ENCODE measurements at regions not wholly inside any gene's neighbourhood (a gene's known extent, or its start where the extent isn't known, plus 50 kb on each side); places are given as distances from the start of the nearest gene placed in this dataset.
A peak's percentile ranks its signal among the peaks of the same experiment; 100 is the strongest.
"Not testable (repeated sequence)": the region's sequence is repeated elsewhere in the genome, so short reads cannot be mapped to it uniquely, and the experiment has no call there.

DNA sequence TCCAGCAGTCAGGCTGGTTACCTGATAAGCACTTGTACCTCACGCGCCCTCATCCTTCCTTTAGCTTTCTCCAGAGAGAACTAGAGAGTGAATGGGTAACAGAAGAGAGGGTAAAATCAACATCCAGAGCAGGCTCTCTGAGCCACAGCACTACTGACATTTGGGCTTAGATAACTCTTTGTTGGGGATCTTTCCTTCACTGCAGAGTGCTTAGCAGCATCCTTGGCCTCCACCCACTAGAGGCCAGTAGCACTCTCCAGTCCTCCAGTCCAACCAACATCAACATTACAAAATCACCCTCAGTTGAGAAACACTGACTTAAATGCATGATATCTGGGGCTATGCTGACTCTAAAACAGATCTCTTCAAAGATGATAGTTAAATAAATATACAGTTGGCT is 220.7 kb downstream of the TACR3 start:
- no peaks in the 10 kb centered on the region for H3K36me3 Mint-ChIP-seq (ENCODE audit: low read depth)
- H3K27me3 Mint-ChIP-seq = no peaks in the 10 kb centered on the region
- H3K4me1 Mint-ChIP-seq = no peaks in the 10 kb centered on the region
- no peak overlapping the region for H3K4me3 Mint-ChIP-seq
- H3K9me3 Mint-ChIP-seq = peaks cover 4% of the 10 kb centered on the region
- no peak for ATAC-seq (replicated peaks)
- H3K27ac Mint-ChIP-seq = no peak overlapping the region

DNA sequence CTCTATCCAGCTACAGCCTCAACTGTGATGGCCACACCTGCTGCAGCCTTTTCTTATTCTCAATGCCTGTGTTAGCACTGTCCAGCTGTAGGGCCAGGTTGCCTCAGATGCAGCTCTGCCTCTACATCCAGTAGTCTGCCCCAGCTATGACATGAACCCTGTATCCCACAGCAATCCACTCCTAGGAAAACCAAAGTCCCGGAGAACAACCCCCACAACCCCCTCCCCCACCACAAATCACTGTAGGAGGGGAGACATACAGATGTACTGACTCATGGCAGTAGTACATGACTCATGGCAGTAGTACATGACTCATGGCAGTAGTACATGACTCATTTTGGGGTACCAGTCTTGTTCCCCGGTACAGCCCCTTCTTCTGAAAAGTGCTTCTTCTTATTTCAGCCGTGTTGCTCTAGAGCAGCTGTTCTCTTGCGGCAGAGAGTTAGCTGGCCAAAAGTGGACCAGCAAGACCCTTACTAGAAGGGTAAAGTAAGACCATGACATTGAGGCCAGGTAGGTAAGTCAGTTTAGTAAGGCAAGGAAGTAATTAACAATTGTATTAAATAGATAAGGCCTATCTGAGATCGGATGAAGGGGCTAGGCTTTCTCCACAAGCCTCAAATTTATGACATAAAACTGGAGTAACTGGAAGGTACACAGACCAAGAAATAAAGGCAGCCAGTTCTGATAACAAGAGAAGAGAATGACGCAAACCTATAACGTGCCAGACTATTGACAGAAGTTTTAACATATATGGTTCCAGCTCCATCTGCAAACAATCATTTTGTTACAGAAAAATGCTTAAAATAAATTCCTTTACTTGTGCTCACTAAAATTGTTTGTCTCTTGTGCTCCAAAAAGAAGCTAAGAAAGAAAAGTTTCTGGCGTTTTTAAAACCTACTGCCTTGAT is 221.4 kb downstream of the TACR3 start:
- peak overlapping the region; percentile 24 for H3K27ac Mint-ChIP-seq

DNA sequence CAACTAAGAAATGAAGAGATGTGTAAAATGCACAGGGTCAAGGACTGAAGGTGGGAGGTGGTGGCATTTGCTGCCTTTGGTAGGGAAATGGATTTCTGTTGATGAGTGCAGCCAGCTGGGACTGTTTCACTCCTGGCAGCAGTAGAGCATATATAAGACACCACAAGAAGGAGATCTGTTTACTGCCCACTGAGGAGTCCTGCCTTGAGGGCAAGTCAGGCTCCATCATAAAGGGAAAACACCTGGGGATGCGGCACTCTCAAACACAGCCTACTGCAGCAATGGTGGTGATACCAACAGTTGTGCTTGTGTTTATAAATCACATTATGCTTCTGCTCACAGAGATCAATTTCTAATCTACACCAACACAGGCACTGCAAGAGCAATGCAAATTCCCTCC is 222.1 kb downstream of the TACR3 start:
- no peak overlapping the region for H3K4me3 Mint-ChIP-seq
- peak; percentile 22 for ATAC-seq (replicated peaks)
- no peak overlapping the region for H3K27ac Mint-ChIP-seq
- peaks cover 4% of the 10 kb centered on the region for H3K9me3 Mint-ChIP-seq
- no peaks in the 10 kb centered on the region for H3K4me1 Mint-ChIP-seq
- H3K36me3 Mint-ChIP-seq (ENCODE audit: low read depth) = no peaks in the 10 kb centered on the region
- H3K27me3 Mint-ChIP-seq = no peaks in the 10 kb centered on the region

More for the DNA sequence above, 221.4 kb downstream of the TACR3 start:
- Mint-ChIP-seq H3K4me3 (peak overlapping the region; percentile 8), H3K4me1 (no peaks in the 10 kb centered on the region), H3K27me3 (no peaks in the 10 kb centered on the region), H3K36me3 (ENCODE audit: low read depth) (no peaks in the 10 kb centered on the region), H3K9me3 (peaks cover 4% of the 10 kb centered on the region)
- ATAC-seq (replicated peaks) = peak; percentile 80

DNA sequence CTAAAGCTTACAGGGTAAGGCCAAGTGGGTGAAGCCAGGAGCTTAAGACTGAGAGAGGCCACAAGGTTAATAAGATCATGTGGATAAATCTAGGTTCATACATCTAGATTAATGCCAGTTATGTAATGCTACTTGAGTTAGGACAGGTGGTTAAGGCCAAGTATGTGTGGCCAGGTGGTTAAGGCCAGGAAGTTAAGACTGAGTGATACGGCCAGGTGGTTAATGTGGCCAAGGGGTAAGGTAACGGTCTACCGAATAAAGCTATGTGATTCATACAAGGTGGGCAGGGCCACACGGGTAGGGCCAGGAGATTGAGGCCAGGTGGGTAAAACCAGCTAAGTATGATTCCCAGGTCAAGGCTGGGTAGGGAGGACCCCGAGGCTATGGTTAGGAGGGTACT is 223.0 kb downstream of the TACR3 start:
- Mint-ChIP-seq H3K4me1 (no peaks in the 10 kb centered on the region), H3K9me3 (peaks cover 4% of the 10 kb centered on the region), H3K27me3 (no peaks in the 10 kb centered on the region), H3K36me3 (ENCODE audit: low read depth) (no peaks in the 10 kb centered on the region), H3K27ac (no peak overlapping the region), H3K4me3 (no peak overlapping the region)
- ATAC-seq (replicated peaks) = no peak

DNA sequence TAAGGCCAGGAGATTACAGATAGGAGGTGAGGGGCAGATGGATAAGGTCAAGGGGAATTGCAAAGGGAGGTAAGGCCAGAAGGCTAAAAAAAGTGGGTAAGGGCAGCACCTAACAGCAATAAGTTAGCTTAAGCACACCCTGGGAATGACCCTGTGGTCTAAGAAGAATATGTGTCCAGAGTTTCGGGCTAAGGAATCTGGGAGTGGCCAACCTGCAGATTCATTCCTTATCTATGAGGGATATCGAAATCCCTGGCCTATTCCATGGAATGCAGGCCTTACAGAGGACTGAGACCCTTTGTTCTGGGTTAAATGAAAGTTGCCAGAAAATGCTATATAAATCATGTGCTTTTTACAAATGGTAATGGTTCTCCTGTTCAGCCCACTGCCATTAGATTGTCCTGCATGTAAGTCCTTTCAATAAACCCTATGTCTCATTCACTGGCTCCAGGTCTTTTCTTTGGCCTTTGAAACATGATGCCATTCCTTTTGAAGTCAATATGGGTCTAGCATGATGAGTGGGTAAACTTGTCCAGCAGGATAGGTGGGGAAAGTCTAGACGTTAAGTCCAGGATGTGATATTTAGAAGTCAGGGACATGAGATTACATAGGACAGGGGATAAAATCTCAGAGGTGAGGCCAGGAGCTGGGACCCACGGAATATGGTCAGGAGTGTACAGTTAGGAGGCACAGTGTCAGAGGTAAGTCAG is 226.2 kb downstream of the TACR3 start:
- no peak for ATAC-seq (replicated peaks)
- no peaks in the 10 kb centered on the region for H3K27me3 Mint-ChIP-seq
- no peak overlapping the region for H3K4me3 Mint-ChIP-seq
- no peaks in the 10 kb centered on the region for H3K4me1 Mint-ChIP-seq
- H3K27ac Mint-ChIP-seq = no peak overlapping the region
- H3K9me3 Mint-ChIP-seq = no peaks in the 10 kb centered on the region
- no peaks in the 10 kb centered on the region for H3K36me3 Mint-ChIP-seq (ENCODE audit: low read depth)

DNA sequence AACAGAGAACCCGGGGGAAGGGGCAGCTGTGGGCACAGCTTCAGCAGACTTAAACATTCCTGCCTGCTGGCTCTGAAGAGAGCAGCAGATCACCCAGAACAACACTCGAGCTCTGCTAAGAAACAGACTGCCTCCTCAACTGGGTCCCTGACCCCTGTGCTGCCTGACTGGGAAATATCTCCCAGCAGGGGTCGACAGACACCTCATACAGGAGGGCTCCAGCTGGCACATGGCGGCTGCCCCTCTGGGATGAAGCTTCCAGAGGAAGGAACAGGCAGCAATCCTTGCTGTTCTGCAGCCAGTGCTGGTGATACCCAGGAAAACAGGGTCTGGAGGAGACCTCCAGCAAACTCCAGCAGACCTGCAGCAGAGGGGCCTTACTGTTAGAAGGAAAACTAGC is 234.5 kb downstream of the TACR3 start:
- ATAC-seq (replicated peaks); H3K36me3 Mint-ChIP-seq (ENCODE audit: low read depth): not testable (repeated sequence)

DNA sequence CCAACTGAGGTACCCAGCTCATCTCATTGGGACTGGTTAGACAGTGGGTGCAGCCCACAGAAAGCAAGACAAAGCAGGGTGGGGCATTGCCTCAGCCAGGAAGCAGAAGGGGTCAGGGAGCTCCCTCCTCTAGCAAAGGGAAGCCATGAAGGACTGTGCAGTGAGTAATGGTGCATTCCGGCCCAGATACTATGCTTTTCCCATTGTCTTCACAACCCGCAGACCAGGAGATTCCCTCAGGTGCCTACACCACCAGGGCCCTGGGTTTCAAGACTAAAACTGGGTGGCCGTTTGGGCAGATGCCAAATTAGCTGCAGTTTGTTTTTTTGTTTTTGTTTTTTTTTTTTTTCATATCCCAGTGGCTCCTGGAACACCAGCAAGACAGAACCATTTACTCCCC is 235.3 kb downstream of the TACR3 start:
- Mint-ChIP-seq H3K4me3 (no peak overlapping the region), H3K27me3 (no peaks in the 10 kb centered on the region), H3K27ac (no peak overlapping the region), H3K9me3 (peaks cover 3% of the 10 kb centered on the region), H3K4me1 (no peaks in the 10 kb centered on the region), H3K36me3 (ENCODE audit: low read depth) (no peaks in the 10 kb centered on the region)
- ATAC-seq (replicated peaks) = no peak

More for the DNA sequence above, 234.5 kb downstream of the TACR3 start:
- not testable (repeated sequence) for H3K4me1 Mint-ChIP-seq, H3K27ac Mint-ChIP-seq, H3K27me3 Mint-ChIP-seq, H3K9me3 Mint-ChIP-seq, H3K4me3 Mint-ChIP-seq

DNA sequence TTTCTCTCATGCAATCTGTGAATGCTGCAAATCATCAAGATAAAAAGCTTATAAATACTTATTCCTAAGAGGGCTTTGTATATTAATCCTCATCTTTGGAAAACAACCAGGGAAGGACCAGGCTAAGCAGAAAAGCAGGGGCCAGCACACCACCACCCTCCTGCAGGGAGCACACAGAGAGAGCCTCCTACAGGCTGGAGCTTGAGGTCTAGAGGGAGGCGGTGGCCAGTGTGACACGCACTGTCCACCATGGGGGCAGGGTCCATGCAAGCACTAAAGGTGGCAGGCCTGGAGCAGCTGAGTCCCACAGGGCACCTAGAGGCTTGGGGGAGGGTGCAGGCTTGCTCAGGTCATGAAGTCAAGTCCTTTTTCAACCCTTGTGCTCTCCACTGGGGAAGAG is 236.9 kb downstream of the TACR3 start:
- ATAC-seq (replicated peaks) = no peak
- H3K27me3 Mint-ChIP-seq = no peaks in the 10 kb centered on the region
- no peaks in the 10 kb centered on the region for H3K36me3 Mint-ChIP-seq (ENCODE audit: low read depth)
- H3K4me3 Mint-ChIP-seq = no peak overlapping the region
- peaks cover 3% of the 10 kb centered on the region for H3K9me3 Mint-ChIP-seq
- H3K27ac Mint-ChIP-seq = no peak overlapping the region
- H3K4me1 Mint-ChIP-seq = no peaks in the 10 kb centered on the region

DNA sequence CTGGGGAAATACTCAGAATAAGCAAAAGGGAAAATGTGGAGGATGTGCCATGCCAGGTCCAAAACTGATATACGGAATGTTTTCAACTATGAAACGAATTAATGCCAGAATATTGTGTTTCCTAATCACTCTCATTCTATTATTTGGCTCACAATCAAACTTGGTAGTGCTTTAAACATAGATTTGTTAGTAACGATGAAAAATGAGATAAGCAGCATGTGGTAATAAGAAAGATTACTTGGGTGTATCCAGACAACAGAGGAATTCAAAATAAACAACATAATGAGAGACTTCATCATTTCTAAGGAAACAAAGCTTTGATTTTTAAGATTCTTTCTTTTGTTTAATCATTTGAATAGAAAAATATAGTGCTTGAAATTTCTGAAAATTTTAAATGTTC is 237.3 kb downstream of the TACR3 start:
- no peaks in the 10 kb centered on the region for H3K27me3 Mint-ChIP-seq
- no peaks in the 10 kb centered on the region for H3K36me3 Mint-ChIP-seq (ENCODE audit: low read depth)
- H3K4me3 Mint-ChIP-seq = no peak overlapping the region
- peaks cover 3% of the 10 kb centered on the region for H3K9me3 Mint-ChIP-seq
- no peaks in the 10 kb centered on the region for H3K4me1 Mint-ChIP-seq
- H3K27ac Mint-ChIP-seq = no peak overlapping the region
- ATAC-seq (replicated peaks) = no peak

DNA sequence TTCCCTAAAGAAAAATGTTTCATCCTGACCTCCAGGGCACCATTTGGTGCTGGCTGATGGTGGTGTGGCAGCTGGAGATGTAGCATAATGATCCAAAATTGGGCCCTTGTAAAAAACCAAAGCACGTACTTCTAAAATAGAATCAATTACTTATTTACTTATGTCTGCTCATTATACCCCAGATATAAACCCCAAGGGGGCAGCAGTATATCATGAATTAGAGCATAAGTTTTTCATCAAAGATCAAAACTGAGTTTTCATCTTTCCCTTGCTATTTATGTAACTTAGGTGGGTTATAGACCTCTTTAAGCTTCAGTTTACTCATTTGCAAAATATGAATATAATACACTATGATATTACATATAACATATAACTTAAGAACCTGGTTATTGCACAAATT is 241.1 kb downstream of the TACR3 start:
- no peaks in the 10 kb centered on the region for H3K36me3 Mint-ChIP-seq (ENCODE audit: low read depth)
- ATAC-seq (replicated peaks) = no peak
- no peak overlapping the region for H3K27ac Mint-ChIP-seq
- no peaks in the 10 kb centered on the region for H3K27me3 Mint-ChIP-seq
- no peak overlapping the region for H3K4me3 Mint-ChIP-seq
- no peaks in the 10 kb centered on the region for H3K4me1 Mint-ChIP-seq
- H3K9me3 Mint-ChIP-seq = no peaks in the 10 kb centered on the region

DNA sequence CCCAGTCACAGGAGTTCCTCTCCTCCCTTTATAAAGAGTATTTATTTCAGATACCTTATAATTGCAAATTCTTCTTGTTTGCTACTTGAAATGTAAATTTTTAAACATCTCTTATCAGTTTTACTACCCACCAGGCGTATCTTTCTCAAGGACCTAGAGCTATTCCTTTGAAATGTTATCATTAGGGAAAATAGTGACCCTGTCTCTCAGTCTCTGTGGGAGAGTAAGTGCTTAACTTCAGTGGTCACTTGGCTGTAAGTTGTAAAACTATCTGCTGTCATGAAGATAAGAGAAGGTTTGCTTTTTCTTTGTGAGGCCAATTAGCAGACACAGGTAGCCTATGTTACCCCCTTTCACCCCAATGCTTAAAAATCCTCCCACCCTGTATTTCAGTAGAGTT is 241.6 kb downstream of the TACR3 start:
- Mint-ChIP-seq H3K4me3 (no peak overlapping the region), H3K9me3 (no peaks in the 10 kb centered on the region), H3K36me3 (ENCODE audit: low read depth) (no peaks in the 10 kb centered on the region), H3K27ac (no peak overlapping the region), H3K4me1 (no peaks in the 10 kb centered on the region), H3K27me3 (no peaks in the 10 kb centered on the region)
- ATAC-seq (replicated peaks) = no peak

DNA sequence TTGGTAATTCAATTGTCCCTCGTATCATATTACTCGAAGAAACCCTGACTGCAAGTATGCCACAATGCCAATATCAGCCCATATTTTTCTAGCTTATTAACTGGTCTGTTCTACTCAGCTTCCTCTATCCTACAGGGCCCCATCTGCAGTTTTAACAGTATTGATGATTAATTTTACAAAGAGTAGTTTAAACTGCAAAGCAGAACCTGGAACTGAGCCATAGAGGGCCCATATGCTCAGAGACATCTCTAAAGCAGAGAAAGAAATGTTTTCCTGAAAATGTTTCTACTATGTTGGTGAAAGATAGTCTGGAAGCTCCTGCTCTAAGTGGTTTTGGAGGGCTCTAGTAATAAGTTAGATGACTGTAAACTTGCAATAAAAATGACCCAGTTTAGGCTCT is 259.4 kb upstream of the CENPE start:
- H3K9me3 Mint-ChIP-seq = no peaks in the 10 kb centered on the region
- no peak for ATAC-seq (replicated peaks)
- H3K36me3 Mint-ChIP-seq (ENCODE audit: low read depth) = no peaks in the 10 kb centered on the region
- no peaks in the 10 kb centered on the region for H3K4me1 Mint-ChIP-seq
- H3K4me3 Mint-ChIP-seq = no peak overlapping the region
- H3K27ac Mint-ChIP-seq = no peak overlapping the region
- no peaks in the 10 kb centered on the region for H3K27me3 Mint-ChIP-seq

DNA sequence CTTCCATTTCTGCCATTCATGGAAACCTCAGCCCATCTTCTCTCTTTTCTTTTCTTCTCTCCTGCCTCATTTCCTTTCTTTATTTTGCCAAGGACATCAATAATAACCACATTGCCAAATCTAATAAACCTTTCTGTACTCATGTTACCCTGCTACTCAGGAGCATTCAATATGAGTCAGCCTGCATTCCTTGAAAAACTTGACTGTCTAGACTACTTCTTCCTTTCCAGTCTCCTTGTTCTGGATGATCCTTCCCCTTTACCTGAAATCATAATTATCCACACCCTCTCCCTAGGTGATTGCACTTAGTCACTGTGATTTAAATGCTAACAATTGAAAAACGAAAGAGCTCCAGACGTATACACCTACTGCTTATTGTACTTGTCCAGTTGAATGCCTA is 253.2 kb upstream of the CENPE start:
- Mint-ChIP-seq H3K9me3 (no peaks in the 10 kb centered on the region), H3K27ac (no peak overlapping the region), H3K4me1 (no peaks in the 10 kb centered on the region), H3K4me3 (no peak overlapping the region), H3K27me3 (no peaks in the 10 kb centered on the region), H3K36me3 (ENCODE audit: low read depth) (no peaks in the 10 kb centered on the region)
- no peak for ATAC-seq (replicated peaks)

DNA sequence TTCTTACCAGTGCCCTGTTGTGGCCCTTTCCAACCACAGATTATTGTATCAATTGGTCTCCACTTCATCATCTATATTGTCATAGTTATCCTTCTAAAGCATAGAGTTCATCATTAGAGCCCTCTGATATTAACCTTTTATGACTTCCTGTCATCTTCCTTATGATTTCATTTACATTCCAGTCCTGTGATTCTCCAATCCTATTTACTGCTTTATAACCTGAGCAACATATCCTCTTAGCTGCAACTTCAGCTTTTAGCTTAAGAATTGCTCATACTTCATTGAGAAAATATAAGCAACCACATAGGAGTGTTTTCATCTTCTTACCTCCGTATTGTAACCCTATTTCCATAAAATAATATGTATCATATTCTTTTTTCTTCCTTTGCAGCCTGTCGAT is 252.6 kb upstream of the CENPE start:
- no peaks in the 10 kb centered on the region for H3K4me1 Mint-ChIP-seq
- H3K4me3 Mint-ChIP-seq = no peak overlapping the region
- H3K27me3 Mint-ChIP-seq = no peaks in the 10 kb centered on the region
- no peak overlapping the region for H3K27ac Mint-ChIP-seq
- ATAC-seq (replicated peaks) = no peak
- H3K36me3 Mint-ChIP-seq (ENCODE audit: low read depth) = no peaks in the 10 kb centered on the region
- H3K9me3 Mint-ChIP-seq = no peaks in the 10 kb centered on the region

DNA sequence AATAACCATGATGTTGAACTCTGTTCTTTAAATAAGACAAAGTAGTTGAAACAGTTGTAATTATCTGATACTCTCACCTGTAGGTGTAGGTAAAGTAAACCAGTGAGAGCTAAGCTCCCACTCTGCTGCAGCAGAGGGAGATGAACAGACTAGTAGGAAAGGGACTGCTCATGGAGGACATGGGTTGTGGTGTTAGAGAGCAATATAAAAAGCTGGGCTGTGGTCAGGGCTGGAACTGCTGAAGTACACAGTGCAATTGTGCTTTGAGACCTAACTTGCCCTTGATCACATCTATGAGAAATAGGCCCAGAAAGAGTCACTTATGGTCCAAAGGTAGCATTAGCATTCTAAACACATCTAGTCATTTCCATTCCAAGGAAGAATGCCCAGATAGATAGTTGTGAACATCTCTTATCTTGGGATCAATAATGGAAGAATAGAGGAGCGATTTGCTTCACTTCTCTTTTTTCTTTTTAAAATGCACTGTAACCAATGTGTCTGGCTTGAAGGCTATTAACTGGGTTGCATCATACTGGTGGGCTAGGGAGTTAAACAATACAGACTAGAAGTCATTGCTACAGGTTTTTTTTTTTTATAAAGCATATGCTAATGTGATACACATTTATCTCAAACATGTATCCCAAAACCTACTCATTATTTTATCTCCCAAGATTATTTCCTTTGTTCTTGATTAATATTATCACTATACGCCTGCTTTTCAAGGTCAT is 251.3 kb upstream of the CENPE start:
- Mint-ChIP-seq H3K9me3 (no peaks in the 10 kb centered on the region), H3K27me3 (no peaks in the 10 kb centered on the region), H3K27ac (no peak overlapping the region), H3K4me3 (no peak overlapping the region), H3K4me1 (no peaks in the 10 kb centered on the region), H3K36me3 (ENCODE audit: low read depth) (no peaks in the 10 kb centered on the region)
- ATAC-seq (replicated peaks) = no peak
